ENCODE measurements at regions not wholly inside any gene's neighbourhood (a gene's known extent, or its start where the extent isn't known, plus 50 kb on each side); places are given as distances from the start of the nearest gene placed in this dataset.
A peak's percentile ranks its signal among the peaks of the same experiment; 100 is the strongest.
"Not testable (repeated sequence)": the region's sequence is repeated elsewhere in the genome, so short reads cannot be mapped to it uniquely, and the experiment has no call there.

GRCh38 chr14:105885561-105886320 lies 359.4 kb downstream of the TMEM121 start:
- Histone ChIP-seq H3K9me3 (ENCODE audit: control insufficient read depth in 4 of 4, insufficient read depth in 3 of 4, low read length in 3 of 4) (peaks cover 0 to 5% (median 1%) of the 10 kb centered on the region in 4 donors), H3K27me3 (ENCODE audit: control insufficient read depth in 3 of 3, insufficient read depth in 3 of 3, low read length in 2 of 3) (no peaks in the 10 kb centered on the region), H3K36me3 (ENCODE audit: control insufficient read depth in 4 of 4, insufficient read depth in 4 of 4, low read length in 4 of 4) (no peaks in the 10 kb centered on the region), H3K4me3 (no peak overlapping the region), H3K4me1 (ENCODE audit: control insufficient read depth in 5 of 5, insufficient read depth in 5 of 5, low read length in 5 of 5) (no peaks in the 10 kb centered on the region), H3K9ac (ENCODE audit: insufficient read depth in 1 of 2, low read length in 2 of 2) (no peak overlapping the region), H3K27ac (ENCODE audit: low read depth in 1 of 2, low read length in 1 of 2) (no peak overlapping the region)
- TF ChIP-seq CTCF (IDR thresholded peaks at IDR 0.05; ENCODE audit: control extremely low read depth, extremely low read depth), result no peak
- 59 to 73% methylated on average over 23 of the region's 23 CpGs for WGBS, 2 donors
- DNase-seq, result peak in 1 of 3 donors; percentile 4
- ATAC-seq (ENCODE audit: insufficient read depth, low FRiP score), result no peak

- not testable (repeated sequence) for H3K4me3 ChIP-seq; H3K27me3 ChIP-seq (ENCODE audit: control insufficient read depth in 3 of 3, insufficient read depth in 3 of 3, low read length in 2 of 3); H3K36me3 ChIP-seq (ENCODE audit: control insufficient read depth in 4 of 4, insufficient read depth in 4 of 4, low read length in 4 of 4); H3K4me1 ChIP-seq (ENCODE audit: control insufficient read depth in 5 of 5, insufficient read depth in 5 of 5, low read length in 5 of 5); H3K9ac ChIP-seq (ENCODE audit: insufficient read depth in 1 of 2, low read length in 2 of 2); H3K9me3 ChIP-seq (ENCODE audit: control insufficient read depth in 4 of 4, insufficient read depth in 3 of 4, low read length in 3 of 4); H3K27ac ChIP-seq (ENCODE audit: low read depth in 1 of 2, low read length in 1 of 2); ATAC-seq (ENCODE audit: insufficient read depth, low FRiP score)
- WGBS, 2 donors, result 40 to 67% methylated on average over 4 of the region's 4 CpGs
- peak in 1 of 3 donors; percentile 6 for DNase-seq
These were observed 360.4 kb downstream of the TMEM121 start for GRCh38 chr14:105886791-105887191.

GRCh38 chr14:105887692-105888091 lies 361.3 kb downstream of the TMEM121 start:
- Histone ChIP-seq H3K27me3 (ENCODE audit: control insufficient read depth in 3 of 3, insufficient read depth in 3 of 3, low read length in 2 of 3) (no peaks in the 10 kb centered on the region), H3K9ac (ENCODE audit: insufficient read depth in 1 of 2, low read length in 2 of 2) (no peak overlapping the region), H3K36me3 (ENCODE audit: control insufficient read depth in 4 of 4, insufficient read depth in 4 of 4, low read length in 4 of 4) (no peaks in the 10 kb centered on the region), H3K9me3 (ENCODE audit: control insufficient read depth in 4 of 4, insufficient read depth in 3 of 4, low read length in 3 of 4) (peaks cover 0 to 5% (median 1%) of the 10 kb centered on the region in 4 donors), H3K4me1 (ENCODE audit: control insufficient read depth in 5 of 5, insufficient read depth in 5 of 5, low read length in 5 of 5) (no peaks in the 10 kb centered on the region), H3K4me3 (no peak overlapping the region), H3K27ac (ENCODE audit: low read depth in 1 of 2, low read length in 1 of 2) (no peak overlapping the region)
- no peak for ATAC-seq (ENCODE audit: insufficient read depth, low FRiP score)
- no peak for DNase-seq
- 6% methylated on average over 2 of the region's 2 CpGs for WGBS, 2 donors
- TF ChIP-seq CTCF (IDR thresholded peaks at IDR 0.05; ENCODE audit: control extremely low read depth, extremely low read depth), result no peak

GRCh38 chr14:105888151-105888550 lies 361.8 kb downstream of the TMEM121 start:
- H3K27ac ChIP-seq (ENCODE audit: low read depth in 1 of 2, low read length in 1 of 2), result no peak overlapping the region
- no peaks in the 10 kb centered on the region for H3K4me1 ChIP-seq (ENCODE audit: control insufficient read depth in 5 of 5, insufficient read depth in 5 of 5, low read length in 5 of 5)
- no peaks in the 10 kb centered on the region for H3K27me3 ChIP-seq (ENCODE audit: control insufficient read depth in 3 of 3, insufficient read depth in 3 of 3, low read length in 2 of 3)
- ATAC-seq (ENCODE audit: insufficient read depth, low FRiP score), result no peak
- no peak for TF ChIP-seq CTCF (IDR thresholded peaks at IDR 0.05; ENCODE audit: control extremely low read depth, extremely low read depth)
- H3K36me3 ChIP-seq (ENCODE audit: control insufficient read depth in 4 of 4, insufficient read depth in 4 of 4, low read length in 4 of 4), result no peaks in the 10 kb centered on the region
- peaks cover 0 to 5% (median 2%) of the 10 kb centered on the region in 4 donors for H3K9me3 ChIP-seq (ENCODE audit: control insufficient read depth in 4 of 4, insufficient read depth in 3 of 4, low read length in 3 of 4)
- H3K9ac ChIP-seq (ENCODE audit: insufficient read depth in 1 of 2, low read length in 2 of 2), result no peak overlapping the region
- no peak for DNase-seq
- WGBS, 2 donors, result 46 to 73% methylated on average over 2 of the region's 2 CpGs
- H3K4me3 ChIP-seq, result no peak overlapping the region
